Ishikawa (cell line): ENCODE measurements at regions not wholly inside any gene's neighbourhood (a gene's known extent, or its start where the extent isn't known, plus 50 kb on each side); places are given as distances from the start of the nearest gene placed in this dataset.

ENCODE experiments used
- CEBPB ChIP-seq: IDR thresholded peaks from 2 replicates; pipeline ENCODE4 v1.6.1; 2012
- CREB1 ChIP-seq: IDR thresholded peaks from 2 replicates; pipeline ENCODE4 v1.6.1; 2012; ENCODE audit warnings: low read depth
- EGR1 ChIP-seq: IDR thresholded peaks from 2 replicates; pipeline ENCODE4 v1.6.1; 2012
- EP300 ChIP-seq: IDR thresholded peaks from 2 replicates; pipeline ENCODE4 v1.6.1; 2012; ENCODE audit warnings: borderline replicate concordance
- FOXM1 ChIP-seq: IDR thresholded peaks from 2 replicates; pipeline ENCODE4 v1.6.1; 2012; ENCODE audit warnings: low read depth, borderline replicate concordance
- MAX ChIP-seq: IDR thresholded peaks from 2 replicates; pipeline ENCODE4 v1.6.1; 2012
- NFIC ChIP-seq: IDR thresholded peaks from 2 replicates; pipeline ENCODE4 v1.6.1; 2012
- RAD21 ChIP-seq: IDR thresholded peaks from 2 replicates; pipeline ENCODE4 v1.6.1; 2012; ENCODE audit warnings: low read depth
- REST ChIP-seq: IDR thresholded peaks from 2 replicates; pipeline ENCODE4 v1.6.1; 2012; ENCODE audit warnings: low read depth, mild to moderate bottlenecking
- TAF1 ChIP-seq: IDR thresholded peaks from 2 replicates; pipeline ENCODE4 v1.6.1; 2012; ENCODE audit warnings: low read depth, mild to moderate bottlenecking
- TCF12 ChIP-seq: IDR thresholded peaks from 2 replicates; pipeline ENCODE4 v1.6.1; 2012; ENCODE audit warnings: low read depth
- TEAD4 ChIP-seq: IDR thresholded peaks from 2 replicates; pipeline ENCODE4 v1.6.1; 2012
- USF1 ChIP-seq: IDR thresholded peaks from 2 replicates; pipeline ENCODE4 v1.6.1; 2012
- YY1 ChIP-seq: IDR thresholded peaks from 2 replicates; pipeline ENCODE4 v1.6.1; 2012; ENCODE audit warnings: low read depth
- ZBTB7A ChIP-seq: IDR thresholded peaks from 2 replicates; pipeline ENCODE4 v1.6.1; 2012; ENCODE audit warnings: low read depth

GRCh38 chr10:64507651-64508028 is 986.4 kb downstream of the REEP3 start:
- TF ChIP-seq NFIC (no peak), EGR1 (no peak), FOXM1 (no peak), TCF12 (no peak), USF1 (no peak), ZBTB7A (no peak), MAX (no peak), RAD21 (no peak), CREB1 (no peak), TEAD4 (no peak), REST (no peak)

- TF ChIP-seq REST, result no peak
- TF ChIP-seq ZBTB7A, result no peak
- TF ChIP-seq YY1, result no peak
- no peak for TF ChIP-seq USF1
- no peak for TF ChIP-seq EGR1
- no peak for TF ChIP-seq CREB1
- TF ChIP-seq EP300, result no peak
- TF ChIP-seq TEAD4, result no peak
- no peak for TF ChIP-seq CEBPB
- no peak for TF ChIP-seq MAX
- no peak for TF ChIP-seq NFIC
- no peak for TF ChIP-seq TCF12
Observed at GRCh38 chr10:64508029-64508661, 986.9 kb downstream of the REEP3 start.

- TF ChIP-seq REST (no peak), TAF1 (no peak), EP300 (no peak), NFIC (no peak), CREB1 (no peak), ZBTB7A (no peak), USF1 (no peak), RAD21 (no peak), EGR1 (no peak), CEBPB (no peak), FOXM1 (no peak), YY1 (no peak), TCF12 (no peak), TEAD4 (no peak), MAX (no peak)
Observed at GRCh38 chr10:64515970-64516699, 994.9 kb downstream of the REEP3 start.

- TF ChIP-seq TAF1, result no peak
Observed at GRCh38 chr10:64518456-64518855, 997.3 kb downstream of the REEP3 start.
